Umbilical cord (tissue), 1 donor: ENCODE measurements at regions not wholly inside any gene's neighbourhood (a gene's known extent, or its start where the extent isn't known, plus 50 kb on each side); places are given as distances from the start of the nearest gene placed in this dataset.
A peak's percentile ranks its signal among the peaks of the same experiment; 100 is the strongest.

ENCODE experiments used
- DNase-seq: peaks from one replicate; pipeline ENCODE4 v3.0.0-alpha.2; 2015; ENCODE audit warnings: low spot score

- DNase-seq: no peak
Observed at GRCh38 chr21:38741092-38741949, 64.4 kb upstream of the ETS2 start.

DNA sequence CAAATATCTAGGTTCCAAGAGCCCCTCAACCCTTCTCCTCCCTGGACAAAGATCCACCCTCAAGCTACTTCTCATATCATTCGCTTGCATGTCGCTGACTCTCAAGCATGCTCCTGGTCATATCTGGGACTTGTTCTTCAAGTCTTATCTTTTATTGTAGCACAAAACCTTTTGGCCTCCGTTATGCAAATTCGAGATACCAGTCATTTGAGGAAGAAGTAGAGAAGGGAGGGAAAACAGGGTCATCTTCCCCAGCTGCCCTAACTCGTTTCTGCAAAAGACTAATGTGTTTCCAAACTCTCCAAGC, 63.8 kb upstream of the ETS2 start:
- DNase-seq: no peak

DNA sequence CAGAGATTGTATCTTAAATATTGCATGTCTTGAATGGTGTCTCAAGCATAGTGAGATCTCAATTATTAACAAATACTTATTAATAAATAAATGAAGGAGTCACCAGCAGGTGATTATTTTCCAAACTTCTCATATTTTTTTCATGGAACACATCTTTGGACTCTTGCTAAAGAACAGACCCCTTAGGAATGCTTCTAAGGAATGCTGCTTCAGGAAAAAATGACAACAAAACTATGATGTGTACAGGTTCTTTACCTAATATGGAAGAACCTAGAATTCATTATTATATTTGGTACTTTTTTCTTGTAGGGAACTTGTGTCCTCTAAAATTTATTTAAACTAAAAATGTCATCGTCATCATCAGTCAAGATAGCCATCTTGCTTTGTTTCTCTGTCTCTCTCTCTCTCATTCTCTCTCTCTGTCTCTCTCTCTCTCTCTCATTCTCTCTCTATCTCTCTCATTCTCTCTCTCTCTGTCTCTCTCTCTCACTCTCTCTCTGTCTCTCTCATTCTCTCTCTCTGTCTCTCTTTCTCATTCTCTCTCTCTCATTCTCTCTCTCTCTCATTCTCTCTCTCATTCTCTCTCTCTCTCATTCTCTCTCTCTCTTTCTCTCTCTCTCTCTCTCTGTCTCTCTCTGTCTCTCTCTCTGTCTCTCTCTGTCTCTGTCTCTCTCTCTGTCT, 63.0 kb upstream of the ETS2 start:
- no peak for DNase-seq

- no peak for DNase-seq
Observed at GRCh38 chr21:38743772-38744529, 61.8 kb upstream of the ETS2 start.

- no peak for DNase-seq
Observed at GRCh38 chr21:38744861-38745260, 60.9 kb upstream of the ETS2 start.

DNA sequence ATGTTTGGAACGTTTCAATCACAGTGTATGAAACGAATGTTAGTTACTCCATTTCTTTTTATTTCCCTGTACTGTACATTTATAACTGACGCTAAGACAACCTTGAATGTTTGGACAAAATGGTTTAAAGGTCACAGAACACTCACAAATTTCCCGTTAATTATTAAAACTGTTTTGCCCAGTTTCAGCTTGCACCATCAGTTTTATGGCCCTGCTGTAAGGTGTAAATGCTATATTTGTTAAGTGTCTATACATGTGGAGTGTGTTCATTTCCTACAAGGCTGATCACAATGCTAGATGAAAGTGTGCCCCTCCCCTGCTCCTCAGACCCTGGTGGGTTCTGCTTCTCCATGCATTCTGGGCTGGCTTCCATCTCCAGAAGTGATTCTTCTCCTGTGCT, 57.9 kb upstream of the ETS2 start:
- no peak for DNase-seq

GRCh38 chr21:38751379-38752050, 54.2 kb upstream of the ETS2 start:
- DNase-seq: no peak

DNA sequence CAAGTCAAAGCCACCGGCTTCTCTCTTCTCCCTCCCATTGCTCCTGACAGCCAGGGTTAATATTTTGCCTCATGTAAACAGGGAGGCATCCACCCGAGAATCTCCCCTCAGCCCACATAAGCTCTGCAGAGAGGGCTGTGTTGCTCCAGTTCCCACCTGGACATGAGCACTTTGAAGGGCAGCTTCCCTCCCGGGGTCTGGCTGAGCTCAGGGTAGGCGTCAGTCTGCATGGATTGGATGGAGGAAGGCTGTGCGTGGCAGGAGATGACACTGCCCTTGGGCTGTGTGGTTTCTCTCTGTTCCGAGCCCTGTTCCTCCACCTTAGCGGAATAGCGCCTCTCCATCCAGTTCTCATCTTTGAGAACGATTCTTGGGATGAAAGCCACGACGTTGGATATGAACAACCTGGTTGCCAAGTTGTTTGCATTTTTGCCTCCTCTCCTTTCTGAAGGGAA, 53.7 kb upstream of the ETS2 start:
- no peak for DNase-seq

DNA sequence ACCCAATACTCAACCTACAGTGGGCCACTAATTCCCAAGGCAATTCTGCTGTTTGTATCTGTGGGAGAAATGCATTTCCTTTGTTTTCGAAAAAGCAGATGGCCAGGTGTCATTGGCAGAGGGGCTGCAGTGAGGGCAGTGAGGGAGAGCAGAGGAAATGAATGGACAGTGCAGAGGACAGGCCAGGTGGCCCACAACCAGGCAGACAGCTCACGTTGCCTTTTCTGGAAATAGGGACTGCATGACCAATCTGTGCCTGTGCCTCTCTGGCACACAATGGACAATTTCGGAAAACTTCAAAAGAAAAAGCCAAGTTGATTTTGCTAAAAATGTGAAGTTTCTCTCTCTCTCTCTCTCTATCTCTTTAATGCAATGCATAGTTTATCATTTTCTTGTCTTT, 52.6 kb upstream of the ETS2 start:
- no peak for DNase-seq

GRCh38 chr21:38753557-38753971, 52.2 kb upstream of the ETS2 start:
- peak; percentile 79 for DNase-seq
